ENCODE measurements at regions not wholly inside any gene's neighbourhood (a gene's known extent, or its start where the extent isn't known, plus 50 kb on each side); places are given as distances from the start of the nearest gene placed in this dataset.

GRCh38 chr7:22576612-22577469, 76.9 kb upstream of the STEAP1B start:
- Histone ChIP-seq H3K4me3 (ENCODE audit: extremely low read depth in 1 of 4, insufficient read depth in 2 of 4, low read depth in 3 of 4, low read length in 4 of 4) (no peak overlapping the region), H3K4me2 (ENCODE audit: insufficient read depth in 1 of 2, low read depth in 2 of 2, low read length in 2 of 2) (no peak overlapping the region), H2BK15ac (ENCODE audit: low read length) (no peak overlapping the region), H3K9me3 (ENCODE audit: insufficient read depth in 2 of 2, low read depth in 1 of 2, low read length in 1 of 2) (no peaks in the 10 kb centered on the region), H3K27ac (ENCODE audit: low read depth, low read length) (no peak overlapping the region), H4K5ac (ENCODE audit: insufficient read length, low read depth, low read length) (no peak overlapping the region), H4K8ac (ENCODE audit: extremely low read depth, insufficient read depth, low read length) (no peak overlapping the region), H2AK5ac (ENCODE audit: low read depth, low read length) (no peak overlapping the region), H3K56ac (replicated peaks; ENCODE audit: insufficient read length, low read depth, low read length) (no peak overlapping the region), H3K27me3 (replicated peaks in 1 of 4; ENCODE audit: control insufficient read depth in 3 of 4, extremely low read depth in 1 of 4, insufficient read depth in 3 of 4, low read length in 3 of 4) (no peaks in the 10 kb centered on the region), H2BK120ac (replicated peaks; ENCODE audit: low read depth, low read length) (no peak overlapping the region), H3K36me3 (ENCODE audit: control insufficient read depth in 2 of 4, insufficient read depth in 4 of 4, low read length in 3 of 4) (no peaks in the 10 kb centered on the region), H4K20me1 (replicated peaks in 1 of 2; ENCODE audit: control insufficient read depth in 1 of 2, insufficient read depth in 2 of 2, low read length in 2 of 2) (no peaks in the 10 kb centered on the region), H2BK12ac (ENCODE audit: low read depth, low read length) (no peak overlapping the region), H3K4me1 (replicated peaks in 1 of 4; ENCODE audit: control insufficient read depth in 3 of 4, insufficient read depth in 4 of 4, low read length in 3 of 4) (no peaks in the 10 kb centered on the region), H3K23ac (ENCODE audit: insufficient read length) (no peak overlapping the region), H3K79me1 (ENCODE audit: low read depth, low read length) (no peaks in the 10 kb centered on the region), H2AFZ (ENCODE audit: low read length) (no peak overlapping the region), H3K14ac (ENCODE audit: insufficient read length) (no peak overlapping the region), H2BK20ac (ENCODE audit: low read length) (no peak overlapping the region), H3K79me2 (ENCODE audit: control insufficient read depth in 1 of 2, insufficient read depth in 2 of 2, low read length in 2 of 2) (no peaks in the 10 kb centered on the region), H3K23me2 (ENCODE audit: low read depth, low read length) (no peaks in the 10 kb centered on the region), H3K4ac (replicated peaks; ENCODE audit: insufficient read length, low read depth, low read length) (no peak overlapping the region), H2BK5ac (ENCODE audit: low read depth, low read length) (no peak overlapping the region), H3K9ac (replicated peaks in 1 of 4; ENCODE audit: extremely low read depth in 1 of 4, low read depth in 3 of 4, low read length in 3 of 4) (no peak overlapping the region), H3K18ac (ENCODE audit: extremely low read depth, low read length) (no peak overlapping the region), H4K91ac (replicated peaks; ENCODE audit: insufficient read length, low read length) (no peak overlapping the region)
- POLR2A ChIA-PET (ENCODE audit: partially characterized antibody), result interaction anchor here (1.6 kb wide), 1 partner anchor 16 kb away, joined by 3 read pairs; no protein-coding TSS in a partner anchor
- FAIRE-seq, result no peak
- CTCF ChIA-PET (ENCODE audit: partially characterized antibody), result interaction anchor here (0.8 to 9.4 kb wide), 7 partner anchors 9 to 478 kb away, joined by 3 to 54 read pairs (median 4); partner anchors contain the start of gene IL6
- WGBS, 2 experiments (ENCODE audit: extremely low coverage in 1 of 2, insufficient coverage in 1 of 2, insufficient read length in 1 of 2, insufficient replicate concordance in 2 of 2, low coverage in 1 of 2, low lambda C conversion rate in 2 of 2, missing lambda C conversion rate in 1 of 2), result 83% methylated on average over 5 of the region's 5 CpGs; no CpG with 5 or more reads in 1 of the 2 experiments
- DNase-seq (ENCODE audit: low read depth in 1 of 2, low spot score in 2 of 2), result no peak
- no peak for TF ChIP-seq CBX5 (IDR thresholded peaks at IDR 0.05; ENCODE audit: low read depth, low read length)
- no peak for TF ChIP-seq RBBP5 (IDR thresholded peaks at IDR 0.05; ENCODE audit: borderline replicate concordance, low read depth, low read length)
- no peak for TF ChIP-seq GABPA (IDR thresholded peaks at IDR 0.05; ENCODE audit: borderline replicate concordance, insufficient read depth, low read length)
- TF ChIP-seq, protein P1, sequence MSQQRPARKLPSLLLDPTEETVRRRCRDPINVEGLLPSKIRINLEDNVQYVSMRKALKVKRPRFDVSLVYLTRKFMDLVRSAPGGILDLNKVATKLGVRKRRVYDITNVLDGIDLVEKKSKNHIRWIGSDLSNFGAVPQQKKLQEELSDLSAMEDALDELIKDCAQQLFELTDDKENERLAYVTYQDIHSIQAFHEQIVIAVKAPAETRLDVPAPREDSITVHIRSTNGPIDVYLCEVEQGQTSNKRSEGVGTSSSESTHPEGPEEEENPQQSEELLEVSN (IDR thresholded peaks at IDR 0.05), result no peak
- no peak for TF ChIP-seq NANOG (IDR thresholded peaks at IDR 0.05; ENCODE audit: insufficient read depth, low read depth, low read length, poor library complexity, severe bottlenecking)
- no peak for TF ChIP-seq SIN3A (conservative IDR thresholded peaks at IDR 0.05 in 1 of 2, IDR thresholded peaks at IDR 0.05 in 1 of 2; ENCODE audit: low read depth in 1 of 2, low read length in 2 of 2)
- TF ChIP-seq, protein P2, sequence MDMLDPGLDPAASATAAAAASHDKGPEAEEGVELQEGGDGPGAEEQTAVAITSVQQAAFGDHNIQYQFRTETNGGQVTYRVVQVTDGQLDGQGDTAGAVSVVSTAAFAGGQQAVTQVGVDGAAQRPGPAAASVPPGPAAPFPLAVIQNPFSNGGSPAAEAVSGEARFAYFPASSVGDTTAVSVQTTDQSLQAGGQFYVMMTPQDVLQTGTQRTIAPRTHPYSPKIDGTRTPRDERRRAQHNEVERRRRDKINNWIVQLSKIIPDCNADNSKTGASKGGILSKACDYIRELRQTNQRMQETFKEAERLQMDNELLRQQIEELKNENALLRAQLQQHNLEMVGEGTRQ (IDR thresholded peaks at IDR 0.05; ENCODE audit: low read length), result no peak
- no peak for TF ChIP-seq MAFK (IDR thresholded peaks at IDR 0.05; ENCODE audit: low read depth, low read length)
- TF ChIP-seq SIRT6 (IDR thresholded peaks at IDR 0.05; ENCODE audit: low read length), result no peak
- TF ChIP-seq POLR2AphosphoS5 (IDR thresholded peaks at IDR 0.05; ENCODE audit: low read depth, low read length), result no peak
